Activated CD4-positive, alpha-beta memory T cell treated with anti-CD3 and anti-CD28 coated beads, Interleukin-2, amount 10 ng/mL, durations not matched to agents 7 days and 5 days (primary cell): ENCODE measurements at regions not wholly inside any gene's neighbourhood (a gene's known extent, or its start where the extent isn't known, plus 50 kb on each side); places are given as distances from the start of the nearest gene placed in this dataset.
"Not testable (repeated sequence)": the region's sequence is repeated elsewhere in the genome, so short reads cannot be mapped to it uniquely, and the experiment has no call there.

Experiments used
- CTCF ChIA-PET: fragments of 350-600 bp; sonication (Branson Sonifier 250); formaldehyde crosslinking; loops from one replicate; lab custom pipeline; 2021; ENCODE audit warnings: antibody characterized with exemption, inconsistent platforms; lab: Charles Lee
- POLR2A ChIA-PET: fragments of 350-600 bp; sonication (Branson Sonifier 250); formaldehyde crosslinking; loops from one replicate; lab custom pipeline; 2021; ENCODE audit warnings: antibody characterized with exemption; lab: Charles Lee
- DNase-seq: peaks from one replicate; pipeline ENCODE4 v3.0.0-alpha.2; 2020
- H3K27ac Mint-ChIP-seq: one replicate; pipeline ENCODE4 v1.8.0; 2021; ENCODE audit warnings: mild to moderate bottlenecking, mixed read lengths
- H3K27me3 Mint-ChIP-seq: one replicate; pipeline ENCODE4 v1.8.0; 2021; ENCODE audit warnings: mixed read lengths
- H3K36me3 Mint-ChIP-seq: one replicate; pipeline ENCODE4 v1.8.0; 2021; ENCODE audit warnings: low read depth, mixed read lengths
- H3K4me1 Mint-ChIP-seq: one replicate; pipeline ENCODE4 v1.8.0; 2021; ENCODE audit warnings: mixed read lengths
- H3K4me3 Mint-ChIP-seq: one replicate; pipeline ENCODE4 v1.8.0; 2021; ENCODE audit warnings: mild to moderate bottlenecking, mixed read lengths
- H3K9me3 Mint-ChIP-seq: one replicate; pipeline ENCODE4 v1.8.0; 2021; ENCODE audit warnings: mixed read lengths

DNA sequence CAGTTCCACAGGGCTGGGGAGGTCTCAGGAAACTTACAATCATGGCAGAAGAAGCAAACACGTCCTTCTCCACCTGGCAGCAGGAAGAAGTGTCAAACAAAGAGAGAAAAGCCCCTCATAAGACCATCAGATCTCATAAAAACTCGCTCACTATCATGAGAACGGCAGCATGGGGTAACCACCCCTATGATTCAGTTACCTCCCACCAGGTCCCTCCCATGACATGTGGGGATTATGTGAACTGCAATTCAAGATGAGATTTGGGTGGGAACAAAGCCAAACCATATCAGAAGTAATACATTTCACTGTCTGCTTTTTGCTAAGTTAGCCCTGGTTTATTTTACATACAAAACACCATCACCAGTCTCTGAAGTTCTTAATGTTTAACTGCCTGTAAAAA, 68.5 kb downstream of the RBM11 start:
- POLR2A ChIA-PET, result no interaction called here
- H3K27me3 Mint-ChIP-seq, result peaks cover 13% of the 10 kb centered on the region
- CTCF ChIA-PET, result no interaction called here
- no peak overlapping the region for H3K4me3 Mint-ChIP-seq
- H3K4me1 Mint-ChIP-seq, result no peaks in the 10 kb centered on the region
- no peaks in the 10 kb centered on the region for H3K9me3 Mint-ChIP-seq
- DNase-seq, result no peak
- no peak overlapping the region for H3K27ac Mint-ChIP-seq
- no peaks in the 10 kb centered on the region for H3K36me3 Mint-ChIP-seq

DNA sequence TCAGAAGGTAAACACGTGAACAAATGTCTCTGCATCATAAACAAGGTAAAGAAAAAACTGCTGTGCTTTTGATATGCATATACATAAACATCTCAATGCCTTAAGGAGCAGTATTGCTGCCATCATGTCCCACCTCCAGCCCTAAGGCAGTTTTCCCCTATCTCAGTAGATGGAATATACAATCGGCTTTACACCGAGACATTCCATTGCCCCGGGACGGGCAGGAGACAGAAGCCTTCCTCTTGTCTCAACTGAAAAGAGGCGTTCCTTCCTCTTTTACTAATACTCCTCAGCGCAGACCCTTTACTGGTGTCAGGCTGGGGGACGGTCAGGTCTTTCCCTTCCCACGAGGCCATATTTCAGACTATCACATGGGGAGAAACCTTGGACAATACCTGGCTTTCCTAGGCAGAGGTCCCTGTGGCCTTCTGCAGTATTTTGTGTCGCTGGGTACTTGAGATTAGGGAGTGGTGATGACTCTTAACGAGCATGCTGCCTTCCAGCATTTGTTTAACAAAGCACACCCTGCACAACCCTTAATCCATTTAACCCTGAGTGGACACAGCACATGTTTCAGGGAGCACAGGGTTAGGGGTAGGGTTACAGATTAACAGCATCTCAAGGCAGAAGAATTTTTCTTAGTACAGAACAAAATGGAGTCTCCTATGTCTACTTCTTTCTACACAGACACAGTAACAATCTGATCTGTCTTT, 65.4 kb downstream of the RBM11 start:
- POLR2A ChIA-PET, result not testable (repeated sequence)

More for the DNA sequence above, 65.4 kb downstream of the RBM11 start:
- CTCF ChIA-PET, result interaction anchor here (1.7 kb wide), 1 partner anchor 28 kb away, joined by 3 read pairs; no protein-coding TSS in a partner anchor
- not testable (repeated sequence) for DNase-seq, H3K9me3 Mint-ChIP-seq, H3K36me3 Mint-ChIP-seq, H3K27ac Mint-ChIP-seq, H3K4me1 Mint-ChIP-seq, H3K4me3 Mint-ChIP-seq
- H3K27me3 Mint-ChIP-seq, result peaks cover 13% of the 10 kb centered on the region
